ENCODE measurements at regions not wholly inside any gene's neighbourhood (a gene's known extent, or its start where the extent isn't known, plus 50 kb on each side); places are given as distances from the start of the nearest gene placed in this dataset.
A peak's percentile ranks its signal among the peaks of the same experiment; 100 is the strongest.

DNA sequence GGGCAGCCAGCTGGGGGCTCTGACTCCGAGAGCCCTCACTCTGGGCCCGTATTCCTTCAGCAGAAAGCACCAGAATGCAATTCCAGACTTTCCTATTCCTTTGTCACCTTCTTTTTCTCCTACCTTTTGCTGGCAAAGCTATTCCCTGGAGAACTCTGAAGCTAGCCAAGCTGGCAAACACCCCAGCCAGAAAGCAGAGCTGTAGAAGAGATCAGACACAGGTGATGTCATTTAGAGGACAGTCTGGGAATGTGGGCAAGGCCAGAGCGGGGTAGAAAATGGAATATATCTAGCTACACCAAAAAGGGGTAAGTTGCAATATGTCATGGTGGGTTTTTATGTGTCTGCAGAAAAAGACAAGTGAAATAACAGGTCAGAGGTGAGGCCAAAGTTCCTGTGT lies 205.1 kb downstream of the NXPE2 start:
- no peak for DNase-seq

DNA sequence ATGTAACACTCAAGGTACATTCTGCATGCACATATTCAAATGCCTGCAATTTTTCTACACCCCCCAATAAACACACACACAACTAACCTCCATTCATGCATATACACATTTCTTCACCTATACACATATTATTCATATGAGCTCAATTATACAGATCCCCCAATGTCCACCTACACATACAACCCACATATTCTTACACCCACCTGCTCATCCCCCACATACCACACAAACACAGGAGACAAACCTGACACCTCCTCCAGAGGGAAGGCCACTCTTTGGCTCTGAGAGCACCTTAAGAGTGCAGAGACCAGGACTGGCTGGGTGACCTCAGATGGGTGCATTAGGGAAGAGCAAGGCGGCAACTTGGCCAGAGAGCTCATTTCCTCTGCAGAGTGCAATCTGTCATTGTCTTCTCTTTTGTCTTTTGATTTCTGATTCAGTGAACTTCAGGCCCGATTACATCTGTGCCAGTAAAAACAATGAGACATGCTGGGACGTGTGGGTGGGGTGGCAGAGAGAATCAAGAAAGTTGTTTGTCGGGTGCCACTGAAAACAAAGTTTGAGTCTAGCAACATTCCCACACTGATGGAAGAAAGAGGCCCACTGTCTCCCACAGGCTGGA lies 208.4 kb downstream of the NXPE2 start:
- DNase-seq = no peak

DNA sequence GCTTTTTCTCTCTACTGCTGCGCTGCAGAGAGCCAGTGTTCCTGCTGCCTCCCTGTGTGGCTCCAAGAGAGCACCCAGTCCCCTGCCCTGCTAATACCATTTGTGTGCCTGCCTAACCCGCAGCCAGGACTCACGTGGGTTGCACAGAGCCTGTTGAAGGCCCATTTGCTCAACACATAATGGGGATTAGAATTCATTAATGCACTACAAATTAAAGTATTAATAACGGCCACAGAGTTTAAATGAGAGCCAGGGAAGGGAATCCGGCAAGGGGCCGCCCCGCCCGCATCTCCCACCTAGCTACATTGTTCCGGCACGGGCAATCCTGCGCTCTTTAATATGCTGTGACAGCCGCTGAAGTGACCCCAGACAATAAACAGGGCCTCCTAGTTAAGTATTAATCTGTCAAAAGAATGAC lies 211.3 kb downstream of the NXPE2 start:
- DNase-seq = no peak

DNA sequence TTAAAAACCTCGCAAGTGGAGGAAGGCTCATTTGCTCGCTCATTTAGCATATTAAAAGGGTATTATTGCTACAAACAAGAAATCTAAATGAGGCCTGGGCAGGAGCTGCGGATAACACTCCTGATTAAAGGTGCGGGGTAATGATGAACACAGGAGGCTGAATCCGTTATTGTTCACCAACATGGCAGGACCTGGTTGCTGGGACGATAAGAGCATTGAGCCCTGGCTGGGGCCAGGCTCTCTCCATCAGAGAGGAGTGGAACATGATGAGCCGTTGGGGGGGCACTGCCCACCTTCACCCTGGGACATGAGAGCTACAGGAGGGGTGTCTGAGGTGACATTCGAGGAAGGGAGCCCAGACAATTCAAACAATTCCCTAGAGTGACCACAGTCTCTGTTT lies 211.7 kb downstream of the NXPE2 start:
- no peak for DNase-seq

DNA sequence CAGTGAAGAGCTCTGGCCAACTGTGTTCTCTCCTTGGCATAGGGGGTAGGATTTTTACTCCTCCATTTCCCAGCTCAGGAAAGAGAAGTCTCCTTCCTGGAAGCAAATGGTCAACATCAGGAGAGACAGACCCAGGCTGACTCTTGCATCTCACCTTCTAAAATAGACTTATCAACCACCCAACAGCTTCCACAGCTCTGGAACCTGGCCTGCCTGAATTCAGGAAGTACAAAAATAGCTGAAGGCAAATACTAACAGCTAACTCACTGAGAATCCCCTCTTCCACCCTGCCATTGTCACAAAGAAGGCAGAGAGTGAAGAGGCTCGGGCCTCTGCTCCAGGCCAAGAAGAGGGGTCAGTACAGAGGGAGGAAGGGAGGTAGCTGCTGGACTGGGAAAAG lies 213.6 kb downstream of the NXPE2 start:
- no peak for DNase-seq

DNA sequence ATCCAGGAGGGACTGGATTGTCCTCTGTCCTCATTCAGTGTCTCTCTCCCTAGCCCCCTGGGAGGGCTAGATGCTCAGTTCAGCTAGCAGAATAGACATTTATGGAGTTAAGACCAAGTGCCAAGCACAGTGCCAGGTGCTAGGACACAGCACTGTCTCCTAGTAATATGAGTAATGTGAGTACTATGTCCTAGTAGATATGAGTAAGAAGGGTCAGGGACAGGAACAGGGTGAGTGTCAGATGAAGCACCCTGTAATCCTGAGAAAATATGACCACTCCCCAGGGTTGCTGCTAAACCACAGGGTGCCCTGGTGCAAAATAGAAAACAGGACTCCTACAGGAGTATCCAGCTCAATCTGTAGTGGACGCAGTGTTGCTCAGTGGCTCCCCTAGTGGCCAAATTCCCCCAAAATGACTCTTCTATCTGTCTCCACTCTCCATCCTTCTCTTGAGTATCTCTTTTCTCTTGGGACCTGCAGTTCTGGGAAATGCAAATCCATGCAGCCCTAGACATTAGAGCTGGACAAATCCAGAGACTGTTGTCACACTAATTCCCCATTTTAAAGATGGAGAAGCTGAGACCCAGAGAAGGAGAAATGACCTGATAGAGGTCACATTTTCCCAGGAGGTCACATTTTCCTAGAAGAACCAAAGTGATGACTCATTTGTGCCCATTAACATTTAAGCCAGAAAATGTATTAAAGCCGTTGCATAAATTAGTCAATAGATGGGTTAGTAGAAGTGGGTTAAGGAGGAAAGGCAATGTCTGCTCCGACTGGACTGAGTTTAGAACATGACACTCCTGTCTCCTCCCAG lies 214.3 kb downstream of the NXPE2 start:
- no peak for DNase-seq

DNA sequence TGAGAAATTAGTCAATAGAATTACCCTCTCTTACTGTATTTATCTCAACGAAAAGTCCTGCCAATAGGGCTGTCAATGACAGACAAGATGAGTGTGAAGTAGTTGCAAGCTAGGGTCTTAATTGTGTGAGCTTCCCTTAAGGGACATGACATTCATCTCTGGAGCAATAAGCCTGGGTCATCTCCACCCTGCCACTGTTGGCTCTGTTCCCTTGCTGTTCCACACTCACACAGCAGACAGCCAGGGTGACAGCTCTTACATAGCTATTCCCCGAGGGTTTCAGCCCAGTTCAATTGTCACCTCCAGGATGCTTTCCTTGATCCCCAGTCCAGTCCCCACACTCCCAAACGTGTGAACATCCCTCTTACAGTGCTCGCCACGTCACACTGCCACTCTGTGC lies 215.0 kb downstream of the NXPE2 start:
- no peak for DNase-seq

DNA sequence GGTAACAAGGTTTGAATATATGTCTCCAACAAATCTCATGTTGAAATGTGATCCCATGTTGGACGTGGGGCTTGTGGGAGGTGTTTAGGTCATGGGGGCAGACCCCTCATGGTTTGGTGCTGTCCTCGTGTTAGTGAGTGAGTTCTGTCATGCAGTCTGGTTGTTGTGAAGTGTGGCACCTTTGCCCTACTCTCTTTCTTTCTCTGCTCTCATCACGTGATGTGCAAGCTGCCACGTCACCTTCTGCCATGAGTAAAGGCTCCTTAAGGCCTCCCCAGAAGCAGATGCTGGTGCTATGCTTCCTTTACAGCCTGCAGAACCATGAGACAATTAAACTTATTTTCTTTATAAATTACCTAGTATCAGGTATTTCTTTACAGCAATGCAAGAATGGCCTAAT lies 218.3 kb downstream of the NXPE2 start:
- no peak for DNase-seq

DNA sequence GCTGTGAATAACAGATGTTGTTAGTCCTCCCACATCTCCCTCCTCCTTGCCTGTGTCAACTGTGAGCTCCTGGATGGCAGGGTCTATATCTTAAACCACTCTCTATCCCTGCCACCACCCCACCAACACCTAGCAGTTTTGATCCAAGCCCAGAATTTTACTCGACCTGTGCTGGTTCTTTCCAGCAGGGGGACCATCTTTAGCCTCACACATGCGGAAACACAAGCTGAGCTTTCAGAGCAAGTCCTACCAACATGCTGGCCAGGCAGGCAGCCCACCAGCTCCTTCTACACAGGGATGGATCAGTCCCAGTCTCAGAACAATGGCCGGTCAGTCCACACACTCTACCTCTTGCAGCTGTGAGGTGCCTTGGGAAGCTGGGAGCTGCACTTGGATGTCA lies 231.5 kb downstream of the NXPE2 start:
- DNase-seq = no peak

DNA sequence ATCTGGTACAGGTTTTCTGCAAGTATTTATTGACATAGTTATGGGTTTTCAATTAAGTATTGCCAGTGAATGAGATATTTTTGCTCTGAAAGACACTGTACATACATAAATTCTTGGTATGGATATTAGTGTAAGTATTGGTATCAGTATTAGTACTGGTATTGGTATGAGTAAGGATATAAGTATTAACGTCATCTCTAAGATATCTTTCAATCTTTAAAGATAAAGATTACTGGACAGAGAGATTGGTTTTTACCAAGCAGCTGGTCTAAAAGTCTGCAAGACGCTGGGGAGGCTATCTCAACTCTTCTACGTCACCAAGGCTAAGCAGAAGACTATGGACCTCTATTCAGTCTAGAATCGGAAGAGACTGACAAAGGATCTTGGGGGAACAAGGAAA lies 234.5 kb downstream of the NXPE2 start:
- DNase-seq = no peak

DNA sequence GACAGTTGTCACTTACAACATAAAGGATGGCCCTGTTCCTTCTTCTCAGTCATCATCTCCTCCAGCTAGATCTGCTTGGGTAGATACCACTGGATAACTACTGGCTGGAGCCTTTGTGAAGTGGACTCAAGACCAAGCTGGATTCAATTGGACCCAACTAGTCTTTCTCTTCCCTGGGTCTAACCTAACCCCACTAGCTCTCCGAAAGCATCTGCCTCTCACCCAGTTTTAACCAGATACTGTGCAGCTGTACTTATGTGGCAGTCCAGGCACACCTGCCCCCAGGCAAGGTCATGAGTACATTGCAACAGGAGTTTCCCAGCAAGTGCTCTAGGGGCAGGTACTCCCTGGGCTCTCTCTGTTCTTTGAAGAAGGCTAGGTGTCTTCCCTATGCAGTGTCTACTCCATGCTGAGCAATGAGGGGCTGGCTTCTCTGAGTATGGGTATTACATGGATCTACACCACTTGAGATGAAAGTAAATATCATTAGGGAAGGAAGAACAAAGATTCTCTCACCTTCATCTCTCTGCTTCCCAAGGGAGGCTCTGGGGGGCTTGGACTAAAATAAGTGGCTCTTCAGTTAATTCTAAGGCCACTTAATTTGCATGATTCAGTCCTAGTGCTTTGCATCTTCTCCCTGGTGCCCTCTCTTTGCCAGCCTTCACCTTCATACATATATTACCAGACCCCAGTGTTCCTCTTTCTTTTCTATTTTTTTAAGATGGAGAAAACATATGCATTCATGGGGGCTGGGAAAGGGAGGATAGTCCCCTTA lies 236.1 kb downstream of the NXPE2 start:
- no peak for DNase-seq

DNA sequence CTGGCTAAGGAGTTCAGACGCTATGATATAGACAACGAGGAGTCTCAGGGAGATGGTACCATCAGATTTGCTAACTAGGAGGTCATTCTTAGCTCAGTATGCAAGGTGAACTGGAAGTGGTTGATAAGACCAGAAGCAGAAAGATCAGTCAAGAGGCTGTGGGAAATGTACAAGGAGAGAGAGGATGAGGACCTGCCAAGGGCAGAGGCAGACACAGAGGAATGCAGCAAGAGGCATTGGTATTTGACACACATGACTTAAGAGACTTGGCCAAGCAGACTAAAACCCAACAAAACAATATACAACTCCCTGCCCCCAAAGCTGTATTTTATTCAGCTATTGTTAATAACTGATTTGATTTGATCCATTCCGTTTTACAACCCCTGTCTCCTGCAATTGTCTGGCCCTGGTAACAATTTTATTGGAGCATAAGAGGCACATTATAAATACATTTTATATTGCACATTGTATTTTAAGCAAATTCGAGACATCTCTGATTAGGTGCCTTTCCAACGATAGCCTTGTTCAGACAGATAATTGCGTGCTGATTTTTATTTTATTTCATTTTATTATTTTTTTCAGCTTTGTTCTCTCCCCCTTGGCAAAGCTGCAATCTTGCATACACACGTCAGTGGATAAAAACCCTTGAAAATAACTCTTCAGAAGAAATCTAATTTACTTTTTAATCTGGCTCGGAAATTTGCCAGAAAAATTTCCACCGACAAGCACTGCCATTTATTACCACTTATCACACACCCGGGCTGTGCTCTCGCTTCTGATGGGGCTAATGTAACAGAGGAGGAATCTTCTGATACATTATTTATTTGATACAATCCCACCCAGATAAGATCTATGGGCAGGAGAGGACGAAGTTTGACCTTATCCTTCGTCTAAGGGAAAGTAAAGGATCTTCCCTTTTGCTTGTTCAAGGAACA lies 237.8 kb downstream of the NXPE2 start:
- DNase-seq = no peak

DNA sequence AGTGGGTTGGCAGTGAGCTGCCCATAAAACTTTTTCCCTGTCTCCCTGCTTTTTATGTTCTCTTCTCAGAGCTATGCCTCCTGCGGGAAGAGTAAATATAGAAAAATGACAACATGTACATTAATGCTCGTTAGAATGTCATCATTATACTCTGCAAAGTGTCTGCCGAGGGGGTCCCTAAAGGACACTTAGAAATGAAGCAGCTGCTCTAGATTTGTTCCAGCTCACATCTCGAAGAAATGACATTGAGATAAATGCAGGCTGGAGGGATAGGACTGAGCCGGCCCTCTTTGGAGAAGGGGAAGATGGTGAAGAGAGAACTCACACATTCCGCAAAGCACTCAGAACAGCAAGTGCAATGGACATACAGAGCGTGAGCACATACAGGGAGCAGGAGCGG lies 240.0 kb downstream of the NXPE2 start:
- no peak for DNase-seq

DNA sequence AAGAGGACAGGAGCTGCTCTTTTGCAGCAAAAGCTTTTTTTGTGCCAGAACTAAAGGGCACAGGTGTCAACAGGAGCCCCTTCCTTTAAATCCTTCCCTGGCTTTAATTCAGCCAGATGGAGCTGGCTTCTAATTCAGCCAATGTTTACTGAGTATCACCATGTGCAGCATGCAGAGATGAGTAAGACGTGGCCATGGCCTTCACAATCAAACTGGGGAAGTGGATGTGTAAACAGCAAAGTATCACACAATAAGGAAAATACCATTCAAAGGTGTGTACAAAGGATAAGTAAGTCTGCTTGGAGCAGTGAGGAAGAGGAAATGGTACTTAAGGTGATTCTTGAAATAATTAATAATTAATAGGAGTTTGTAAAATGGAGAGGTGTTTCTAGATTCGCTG lies 243.4 kb downstream of the NXPE2 start:
- DNase-seq = no peak

DNA sequence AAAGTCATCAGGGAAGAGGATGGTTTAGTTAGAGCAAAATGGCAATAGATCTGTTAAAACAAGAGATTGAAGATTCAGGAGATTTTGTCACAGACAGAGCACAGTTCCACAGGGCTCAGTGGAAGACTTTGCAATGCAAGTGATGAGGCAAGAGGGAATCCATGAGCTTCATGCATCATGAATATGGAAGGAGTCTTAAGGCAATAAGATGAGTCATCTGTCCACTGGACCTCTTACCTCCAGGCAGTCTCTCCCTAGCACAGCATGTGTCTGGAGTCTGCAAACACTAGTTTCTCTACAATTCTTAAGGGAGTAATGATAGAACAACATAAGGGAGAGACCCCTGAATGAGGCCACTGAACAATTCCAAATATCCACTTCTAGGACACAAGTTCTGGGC lies 245.7 kb downstream of the NXPE2 start:
- no peak for DNase-seq

DNA sequence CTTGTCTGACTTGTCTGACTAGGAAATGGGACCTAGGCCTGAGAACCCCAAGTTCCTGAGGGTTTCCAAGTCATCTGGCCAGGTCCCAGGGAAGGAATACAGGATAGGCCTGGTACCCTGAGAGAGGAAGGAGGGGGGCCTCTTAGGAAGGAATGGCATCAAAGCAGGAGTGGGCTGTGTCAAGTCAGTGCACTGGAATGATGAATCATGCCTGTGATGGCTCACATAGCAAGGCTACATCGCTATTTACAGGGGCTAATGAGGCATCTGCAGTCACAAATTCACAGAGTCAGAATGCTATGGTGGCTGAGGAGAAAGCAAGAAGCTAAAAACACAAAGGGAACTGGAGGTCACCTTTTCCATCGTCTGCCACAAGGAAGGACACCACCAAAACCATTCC lies 247.3 kb downstream of the NXPE2 start:
- DNase-seq = peak; percentile 36

DNA sequence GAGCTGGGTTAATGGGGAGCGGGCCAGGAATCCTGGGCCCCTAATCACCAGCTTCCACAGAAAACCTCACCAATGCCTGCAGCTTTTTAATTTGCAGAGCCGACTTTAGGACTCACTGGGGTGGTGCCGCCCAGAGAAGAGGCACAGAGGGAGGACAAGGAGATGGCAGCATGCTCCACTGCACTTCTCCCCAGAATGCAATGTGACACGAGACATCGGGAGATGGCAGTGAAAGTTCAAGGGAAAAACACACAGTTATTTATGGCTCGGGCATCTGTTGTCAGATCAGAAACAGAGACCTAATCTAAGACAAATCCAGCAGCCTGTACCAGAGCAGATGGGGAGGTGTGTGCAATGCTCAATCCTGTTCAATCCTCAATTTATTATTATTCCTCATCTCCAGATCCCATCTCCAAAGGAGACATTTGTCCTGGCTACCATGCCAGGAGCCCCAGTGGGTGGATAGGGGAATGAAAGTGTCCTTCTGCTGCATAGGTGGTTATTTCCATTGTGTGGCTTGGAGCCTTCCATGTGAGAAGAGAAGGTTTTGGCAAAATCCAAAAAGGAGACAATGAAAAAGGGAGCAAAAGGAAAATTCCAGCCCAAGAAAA lies 250.0 kb downstream of the NXPE2 start:
- no peak for DNase-seq

DNA sequence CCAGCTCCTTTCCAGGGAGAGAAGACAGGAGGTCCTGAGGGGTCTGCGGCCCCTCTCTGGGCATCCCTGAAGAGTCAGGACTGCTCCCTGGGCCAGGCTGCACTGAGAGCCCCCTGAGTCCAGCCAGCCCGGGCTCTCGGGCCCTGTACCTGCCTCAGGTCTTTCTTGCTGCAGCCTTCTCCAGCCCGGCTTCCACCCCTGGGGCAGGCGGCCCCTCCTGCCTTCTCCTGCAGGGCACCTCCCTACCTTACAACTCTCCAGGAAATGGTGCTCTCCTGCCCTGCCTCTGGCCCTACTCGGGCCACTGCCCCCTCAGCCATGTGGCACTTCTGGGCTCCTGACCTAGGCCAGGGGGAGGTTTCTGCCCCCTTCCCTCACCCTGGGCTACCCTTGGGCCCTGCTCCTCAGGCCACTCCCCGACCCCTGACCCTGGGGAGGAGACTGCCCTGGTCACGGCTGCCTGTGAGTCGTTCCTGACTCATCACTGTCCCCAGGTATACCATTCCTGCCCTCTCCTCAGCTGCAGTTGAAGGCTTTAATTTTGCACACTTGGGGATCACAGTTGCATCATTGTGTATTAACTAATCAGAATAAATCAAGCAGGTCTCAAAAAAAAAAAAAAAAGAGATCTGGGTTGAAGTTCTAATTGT lies 251.1 kb downstream of the NXPE2 start:
- no peak for DNase-seq

DNA sequence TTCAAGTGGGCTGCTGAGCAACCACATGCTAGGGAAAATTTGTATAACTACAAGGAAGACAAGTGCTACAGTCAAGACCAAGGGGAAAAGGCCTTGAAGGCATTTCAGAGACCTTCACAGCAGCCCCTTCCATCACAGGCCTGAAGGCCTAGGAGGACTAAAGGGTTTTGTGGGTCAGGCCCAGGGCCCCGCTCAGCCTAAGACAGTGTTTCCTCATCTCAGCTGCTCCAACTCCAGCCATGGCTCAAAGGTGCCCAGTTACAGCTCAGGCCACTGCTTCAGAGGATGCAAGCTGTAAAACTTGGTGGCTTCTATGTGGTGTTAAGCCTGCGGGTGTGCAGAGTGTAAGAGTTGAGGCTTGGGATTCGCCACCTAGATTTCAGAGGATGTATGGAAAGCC lies 260.5 kb downstream of the NXPE2 start:
- no peak for DNase-seq

DNA sequence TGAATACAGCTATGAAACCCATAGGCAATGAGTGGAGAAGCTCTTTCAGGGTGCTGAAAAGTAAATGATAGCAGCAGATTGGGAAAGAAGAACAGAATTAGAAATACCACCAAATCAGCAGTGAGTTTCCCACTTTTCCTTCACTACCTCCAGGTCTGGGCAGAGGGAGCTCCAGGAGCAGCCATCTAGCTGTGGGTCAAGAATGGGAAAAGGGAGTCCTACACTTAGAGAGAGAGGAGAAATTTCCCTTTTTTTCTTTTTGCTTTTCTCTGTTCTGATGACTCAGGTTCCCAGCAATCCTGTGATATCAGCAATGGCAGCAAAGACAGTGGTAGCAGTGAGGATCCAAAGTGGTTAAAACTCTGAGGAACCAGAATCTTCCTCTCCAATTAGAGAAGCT lies 263.9 kb downstream of the NXPE2 start:
- peak; percentile 4 for DNase-seq

DNA sequence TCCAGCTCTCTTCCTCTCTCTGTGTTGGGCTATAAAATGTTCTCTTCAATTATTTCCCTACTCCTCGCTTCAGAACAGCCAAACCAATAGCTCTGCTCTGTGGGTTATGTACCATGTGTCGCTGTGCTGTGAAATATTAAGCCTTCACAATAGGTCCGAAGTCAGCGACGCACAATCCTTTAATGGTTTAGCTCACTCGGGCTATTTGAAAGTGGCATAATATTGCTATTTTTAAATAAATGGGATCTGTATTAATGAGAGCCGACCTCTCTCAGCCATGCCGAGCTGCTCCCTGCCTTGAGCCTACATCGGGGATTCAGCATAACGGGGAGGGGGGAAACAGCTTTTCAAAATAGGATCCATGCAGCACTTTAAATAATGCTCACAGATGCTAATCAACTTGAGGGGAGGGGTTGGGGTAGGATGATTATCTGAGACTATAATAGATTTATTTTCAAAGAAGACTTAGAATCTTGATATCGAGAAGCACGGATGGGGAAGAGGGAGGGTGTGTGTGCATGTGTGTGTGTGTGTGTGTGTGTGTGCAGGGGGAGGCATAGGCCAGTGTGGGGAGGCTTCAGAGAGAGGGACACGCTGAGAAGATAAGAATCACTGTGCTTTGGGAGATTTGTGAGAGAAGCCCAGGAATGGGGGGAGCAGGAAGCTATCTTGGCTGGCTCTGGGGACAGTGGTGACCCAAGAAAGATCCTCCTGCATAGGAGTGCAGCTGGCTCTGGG lies 271.5 kb downstream of the NXPE2 start:
- no peak for DNase-seq
